ENCODE measurements at regions not wholly inside any gene's neighbourhood (a gene's known extent, or its start where the extent isn't known, plus 50 kb on each side); places are given as distances from the start of the nearest gene placed in this dataset.

DNA sequence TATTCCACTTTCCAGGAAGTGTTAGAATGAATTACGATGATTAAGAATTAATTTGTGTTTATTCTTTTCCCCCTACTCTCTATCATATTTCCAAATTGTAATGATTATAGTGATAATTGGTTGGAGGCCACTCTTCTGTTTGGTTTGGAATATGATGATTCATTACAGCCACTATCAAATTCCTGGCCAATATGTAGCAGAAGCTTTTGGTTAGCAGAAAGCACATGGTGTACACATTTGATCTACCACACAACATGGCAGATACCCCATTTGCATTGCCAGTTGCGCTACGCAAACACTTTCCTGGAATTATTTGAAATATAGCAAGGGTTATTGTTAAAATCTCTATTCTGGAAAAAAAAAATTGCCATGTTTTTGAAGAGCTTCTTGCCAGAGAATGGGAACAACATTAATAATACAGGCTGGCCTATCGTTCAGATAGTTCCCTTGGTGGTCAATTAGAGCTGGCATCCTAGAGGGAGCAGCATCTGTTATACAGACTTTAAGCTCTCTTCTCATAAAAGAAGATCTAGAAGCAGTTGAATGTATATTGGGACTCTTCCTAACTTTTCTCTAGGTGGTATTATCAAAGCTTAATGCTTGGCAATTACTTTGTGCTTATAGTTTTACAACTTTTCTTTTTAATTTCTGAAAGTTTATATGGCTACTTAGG, 455.0 kb upstream of the ACTBL2 start:
- TF ChIP-seq CTCF (IDR thresholded peaks at IDR 0.05) (no peak), EP300 (IDR thresholded peaks at IDR 0.05) (no peak)

Data from stomach (tissue), 4 donors.